Osteocyte (in vitro differentiated cells): ENCODE measurements at regions not wholly inside any gene's neighbourhood (a gene's known extent, or its start where the extent isn't known, plus 50 kb on each side); places are given as distances from the start of the nearest gene placed in this dataset.

Source experiments
- DNase-seq: peaks from one replicate; pipeline ENCODE4 v3.0.0; 2021; ENCODE audit warnings: mixed read lengths; ENCODE audit not compliant: unreplicated experiment; ENCODE audit errors: extremely low spot score
- H3K27ac Mint-ChIP-seq: one replicate; pipeline ENCODE4 v1.8.0; 2021; ENCODE audit warnings: mild to moderate bottlenecking, mixed read lengths; ENCODE audit not compliant: unreplicated experiment
- H3K27me3 Mint-ChIP-seq: one replicate; pipeline ENCODE4 v1.8.0; 2021; ENCODE audit warnings: mixed read lengths; ENCODE audit not compliant: unreplicated experiment
- H3K36me3 Mint-ChIP-seq: one replicate; pipeline ENCODE4 v1.8.0; 2021; ENCODE audit warnings: mixed read lengths; ENCODE audit not compliant: unreplicated experiment
- H3K4me1 Mint-ChIP-seq: one replicate; pipeline ENCODE4 v1.8.0; 2021; ENCODE audit warnings: mixed read lengths; ENCODE audit not compliant: unreplicated experiment
- H3K4me3 Mint-ChIP-seq: one replicate; pipeline ENCODE4 v1.8.0; 2021; ENCODE audit warnings: mild to moderate bottlenecking, moderate library complexity, mixed read lengths; ENCODE audit not compliant: unreplicated experiment
- H3K9me3 Mint-ChIP-seq: one replicate; pipeline ENCODE4 v1.8.0; 2021; ENCODE audit warnings: mixed read lengths; ENCODE audit not compliant: unreplicated experiment
- CTCF ChIP-seq: fragments of 200-600 bp; sonication (generic); IDR thresholded peaks from 2 replicates; pipeline ENCODE4 v1.5.0; 2021; ENCODE audit warnings: antibody characterized with exemption, mild to moderate bottlenecking, moderate library complexity

GRCh38 chr2:22276696-22277095 lies 1108.3 kb upstream of the KLHL29 start:
- Mint-ChIP-seq H3K4me3 (no peak overlapping the region), H3K27me3 (no peaks in the 10 kb centered on the region), H3K27ac (no peak overlapping the region), H3K9me3 (peaks cover 5% of the 10 kb centered on the region), H3K36me3 (no peaks in the 10 kb centered on the region), H3K4me1 (no peaks in the 10 kb centered on the region)
- no peak for DNase-seq
- TF ChIP-seq CTCF: no peak

- DNase-seq: no peak
- no peaks in the 10 kb centered on the region for H3K9me3 Mint-ChIP-seq
- no peaks in the 10 kb centered on the region for H3K4me1 Mint-ChIP-seq
- TF ChIP-seq CTCF: no peak
- H3K27ac Mint-ChIP-seq: no peak overlapping the region
- H3K27me3 Mint-ChIP-seq: no peaks in the 10 kb centered on the region
- no peaks in the 10 kb centered on the region for H3K36me3 Mint-ChIP-seq
- no peak overlapping the region for H3K4me3 Mint-ChIP-seq
These were observed 1105.4 kb upstream of the KLHL29 start for GRCh38 chr2:22279541-22279940.

- H3K27ac Mint-ChIP-seq: no peak overlapping the region
- no peaks in the 10 kb centered on the region for H3K9me3 Mint-ChIP-seq
- no peaks in the 10 kb centered on the region for H3K4me1 Mint-ChIP-seq
- no peaks in the 10 kb centered on the region for H3K27me3 Mint-ChIP-seq
- no peak for DNase-seq
- TF ChIP-seq CTCF: no peak
- H3K4me3 Mint-ChIP-seq: no peak overlapping the region
- H3K36me3 Mint-ChIP-seq: no peaks in the 10 kb centered on the region
These were observed 1103.9 kb upstream of the KLHL29 start for GRCh38 chr2:22281033-22281432.

GRCh38 chr2:22282220-22282619 lies 1102.8 kb upstream of the KLHL29 start:
- Mint-ChIP-seq H3K27me3 (no peaks in the 10 kb centered on the region), H3K4me3 (no peak overlapping the region), H3K27ac (no peak overlapping the region), H3K4me1 (no peaks in the 10 kb centered on the region), H3K36me3 (no peaks in the 10 kb centered on the region), H3K9me3 (no peaks in the 10 kb centered on the region)
- DNase-seq: no peak
- TF ChIP-seq CTCF: no peak

GRCh38 chr2:22282916-22283315 lies 1102.1 kb upstream of the KLHL29 start:
- Mint-ChIP-seq H3K4me3 (no peak overlapping the region), H3K27ac (no peak overlapping the region), H3K36me3 (no peaks in the 10 kb centered on the region), H3K4me1 (no peaks in the 10 kb centered on the region), H3K9me3 (no peaks in the 10 kb centered on the region), H3K27me3 (no peaks in the 10 kb centered on the region)
- DNase-seq: no peak
- TF ChIP-seq CTCF: no peak
